HG02610 (cell line): ENCODE measurements at regions not wholly inside any gene's neighbourhood (a gene's known extent, or its start where the extent isn't known, plus 50 kb on each side); places are given as distances from the start of the nearest gene placed in this dataset.
"Not testable (repeated sequence)": the region's sequence is repeated elsewhere in the genome, so short reads cannot be mapped to it uniquely, and the experiment has no call there.

Source experiments
- ATAC-seq: cut with Tn5 transposase; IDR thresholded peaks from one replicate; pipeline ENCODE4 v1.9.1; 2021; ENCODE audit warnings: mild to moderate bottlenecking, moderate library complexity; ENCODE audit not compliant: unreplicated experiment

GRCh38 chr2:163970058-163970813, 234.4 kb upstream of the FIGN start:
- no peak for ATAC-seq

GRCh38 chr2:163964278-163964677, 228.5 kb upstream of the FIGN start:
- not testable (repeated sequence) for ATAC-seq

- no peak for ATAC-seq
These were observed 217.6 kb upstream of the FIGN start for GRCh38 chr2:163953390-163953907.

GRCh38 chr2:163951312-163951711, 215.5 kb upstream of the FIGN start:
- no peak for ATAC-seq

- ATAC-seq, result no peak
These were observed 213.9 kb upstream of the FIGN start for GRCh38 chr2:163949693-163950092.

GRCh38 chr2:163944347-163944737, 208.5 kb upstream of the FIGN start:
- ATAC-seq, result no peak

- no peak for ATAC-seq
These were observed 207.9 kb upstream of the FIGN start for GRCh38 chr2:163943403-163944346.

- no peak for ATAC-seq
These were observed 198.3 kb upstream of the FIGN start for GRCh38 chr2:163934131-163934530.

GRCh38 chr2:163919717-163920116, 183.9 kb upstream of the FIGN start:
- no peak for ATAC-seq

GRCh38 chr2:163914486-163914885, 178.7 kb upstream of the FIGN start:
- not testable (repeated sequence) for ATAC-seq

- not testable (repeated sequence) for ATAC-seq
These were observed 177.7 kb upstream of the FIGN start for GRCh38 chr2:163913532-163913944.

- no peak for ATAC-seq
These were observed 173.7 kb upstream of the FIGN start for GRCh38 chr2:163909411-163910080.

- ATAC-seq, result no peak
These were observed 170.6 kb upstream of the FIGN start for GRCh38 chr2:163906410-163906809.

- ATAC-seq, result no peak
These were observed 162.0 kb upstream of the FIGN start for GRCh38 chr2:163897799-163898198.

GRCh38 chr2:163893444-163893843, 157.6 kb upstream of the FIGN start:
- not testable (repeated sequence) for ATAC-seq

GRCh38 chr2:163888591-163888990, 152.8 kb upstream of the FIGN start:
- ATAC-seq, result no peak

GRCh38 chr2:163887182-163887581, 151.4 kb upstream of the FIGN start:
- no peak for ATAC-seq

- no peak for ATAC-seq
These were observed 148.6 kb upstream of the FIGN start for GRCh38 chr2:163884416-163884815.

- ATAC-seq, result peak; percentile 63
These were observed 142.9 kb upstream of the FIGN start for GRCh38 chr2:163878718-163879117.

- ATAC-seq, result no peak
These were observed 141.5 kb upstream of the FIGN start for GRCh38 chr2:163877316-163877715.

GRCh38 chr2:163863073-163863472, 127.3 kb upstream of the FIGN start:
- ATAC-seq, result no peak
